Stimulated activated effector memory CD8-positive, alpha-beta T cell treated with anti-CD3 and anti-CD28 coated beads, Interleukin-12 subunit alpha, Interleukin-12 subunit beta, amount 100 ng/mL, for 72 hours (primary cell): ENCODE measurements at regions not wholly inside any gene's neighbourhood (a gene's known extent, or its start where the extent isn't known, plus 50 kb on each side); places are given as distances from the start of the nearest gene placed in this dataset.
"Not testable (repeated sequence)": the region's sequence is repeated elsewhere in the genome, so short reads cannot be mapped to it uniquely, and the experiment has no call there.

Source experiments
- ATAC-seq: fragments of 150-1000 bp; cut with Tn5 transposase; 2 replicates; pipeline ENCODE4 v1.10.0; 2021
- DNase-seq, 2 donors: peaks; one replicate each; pipeline ENCODE4 v3.0.0; 2021 to 2022; ENCODE audit warnings: low spot score in 2 of 2
- H3K27ac Mint-ChIP-seq: one replicate; pipeline ENCODE4 v1.8.0; 2022; ENCODE audit warnings: mild to moderate bottlenecking, mixed read lengths
- H3K36me3 Mint-ChIP-seq: one replicate; pipeline ENCODE4 v1.8.0; 2022; ENCODE audit warnings: mild to moderate bottlenecking, mixed read lengths
- H3K4me1 Mint-ChIP-seq: one replicate; pipeline ENCODE4 v1.8.0; 2022; ENCODE audit warnings: mixed read lengths
- H3K4me3 Mint-ChIP-seq: one replicate; pipeline ENCODE4 v1.8.0; 2022; ENCODE audit warnings: mild to moderate bottlenecking, mixed read lengths
- H3K9me3 Mint-ChIP-seq: one replicate; pipeline ENCODE4 v1.8.0; 2022; ENCODE audit warnings: mixed read lengths

- ATAC-seq: no peak
- no peaks in the 10 kb centered on the region for H3K9me3 Mint-ChIP-seq
- no peak overlapping the region for H3K4me3 Mint-ChIP-seq
- no peak overlapping the region for H3K27ac Mint-ChIP-seq
- H3K4me1 Mint-ChIP-seq: no peaks in the 10 kb centered on the region
- no peak for DNase-seq
- no peaks in the 10 kb centered on the region for H3K36me3 Mint-ChIP-seq
Observed at GRCh38 chrX:2554891-2555290, 54.1 kb upstream of the DHRSX start.

GRCh38 chrX:2554066-2554465, 53.3 kb upstream of the DHRSX start:
- H3K36me3 Mint-ChIP-seq, H3K4me3 Mint-ChIP-seq, ATAC-seq, H3K9me3 Mint-ChIP-seq, DNase-seq, H3K27ac Mint-ChIP-seq, H3K4me1 Mint-ChIP-seq: not testable (repeated sequence)

- Mint-ChIP-seq H3K36me3 (no peaks in the 10 kb centered on the region), H3K4me3 (no peak overlapping the region), H3K9me3 (no peaks in the 10 kb centered on the region), H3K27ac (no peak overlapping the region), H3K4me1 (no peaks in the 10 kb centered on the region)
- no peak for DNase-seq
- ATAC-seq: no peak
Observed at GRCh38 chrX:2552621-2553201, 51.9 kb upstream of the DHRSX start.

GRCh38 chrX:2550328-2551020, 49.7 kb upstream of the DHRSX start:
- Mint-ChIP-seq H3K9me3 (peaks cover 3% of the 10 kb centered on the region), H3K27ac (no peak overlapping the region), H3K36me3 (no peaks in the 10 kb centered on the region), H3K4me3 (no peak overlapping the region), H3K4me1 (no peaks in the 10 kb centered on the region)
- DNase-seq (no peak), ATAC-seq (no peak)
